Cardiac septum (tissue), 1 donor: ENCODE measurements at regions not wholly inside any gene's neighbourhood (a gene's known extent, or its start where the extent isn't known, plus 50 kb on each side); places are given as distances from the start of the nearest gene placed in this dataset.

Source experiments
- DNase-seq: peaks from one replicate; pipeline ENCODE4 v3.0.0-alpha.2; 2020; ENCODE audit warnings: low spot score
- intact Hi-C: fragments of 100-400 bp; cut with DNase I; formaldehyde crosslinking; loops from one replicate; pipeline ENCODE4 v1.14.0; 2022
- donor health status: DM: no; HTN: no; CAD: no.

DNA sequence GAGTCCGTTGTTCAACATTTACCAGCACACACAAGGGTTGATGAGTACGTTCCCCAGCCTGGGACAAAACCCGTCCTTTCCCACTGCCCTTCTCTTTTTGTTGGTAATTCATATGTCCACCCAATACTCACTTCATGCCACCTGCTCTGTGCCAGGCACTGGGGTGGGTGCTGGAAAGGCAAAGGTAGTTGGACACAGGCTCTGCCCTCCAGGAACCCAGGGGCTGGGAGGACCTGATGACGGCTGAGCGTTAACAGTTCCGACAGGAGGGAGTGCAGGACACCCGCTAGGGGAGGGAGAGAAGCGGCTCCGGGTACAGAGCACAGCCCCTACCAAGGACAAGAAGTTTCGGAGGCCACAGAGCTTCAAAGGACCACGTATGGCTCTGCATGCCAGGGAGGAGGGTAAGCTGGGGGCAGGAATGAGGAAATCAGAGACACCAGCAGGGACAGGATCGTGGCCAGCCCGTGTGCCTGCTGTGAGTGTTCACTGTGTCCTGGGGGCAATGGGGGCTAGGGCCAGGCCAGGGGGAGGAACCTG is 134.1 kb upstream of the GPC1 start:
- intact Hi-C loops = loop anchor here (5.0 kb wide), 1 partner anchor 51 kb away; no protein-coding TSS in a partner anchor
- DNase-seq = peak; percentile 59

DNA sequence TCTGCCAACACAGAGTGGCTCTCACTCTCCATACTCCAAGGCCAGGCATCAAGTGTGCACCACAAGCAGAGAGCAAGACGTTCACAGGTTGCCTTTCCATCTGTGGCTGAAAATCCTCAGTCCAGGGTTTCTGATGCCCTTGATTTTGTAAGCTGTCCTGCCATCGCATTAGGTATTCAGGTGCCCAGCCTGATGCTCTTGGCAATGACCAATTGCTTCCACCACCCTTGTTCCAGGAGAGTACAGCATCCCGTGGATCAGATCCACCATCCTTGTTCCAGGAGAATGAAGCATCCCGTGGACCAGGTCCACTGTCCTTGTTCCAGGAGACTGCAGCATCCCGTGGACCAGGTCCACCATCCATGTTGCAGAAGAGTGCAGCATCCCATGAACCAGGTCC is 133.4 kb upstream of the GPC1 start:
- peak; percentile 10 for DNase-seq

GRCh38 chr2:240302933-240303595 is 132.4 kb upstream of the GPC1 start:
- peak; percentile 43 for DNase-seq
- intact Hi-C loops = loop anchor here (5.0 kb wide), 1 partner anchor 49 kb away; no protein-coding TSS in a partner anchor

More for the DNA sequence above, 133.4 kb upstream of the GPC1 start:
- intact Hi-C loops = loop anchor here (5.0 kb wide), 1 partner anchor 50 kb away; no protein-coding TSS in a partner anchor

DNA sequence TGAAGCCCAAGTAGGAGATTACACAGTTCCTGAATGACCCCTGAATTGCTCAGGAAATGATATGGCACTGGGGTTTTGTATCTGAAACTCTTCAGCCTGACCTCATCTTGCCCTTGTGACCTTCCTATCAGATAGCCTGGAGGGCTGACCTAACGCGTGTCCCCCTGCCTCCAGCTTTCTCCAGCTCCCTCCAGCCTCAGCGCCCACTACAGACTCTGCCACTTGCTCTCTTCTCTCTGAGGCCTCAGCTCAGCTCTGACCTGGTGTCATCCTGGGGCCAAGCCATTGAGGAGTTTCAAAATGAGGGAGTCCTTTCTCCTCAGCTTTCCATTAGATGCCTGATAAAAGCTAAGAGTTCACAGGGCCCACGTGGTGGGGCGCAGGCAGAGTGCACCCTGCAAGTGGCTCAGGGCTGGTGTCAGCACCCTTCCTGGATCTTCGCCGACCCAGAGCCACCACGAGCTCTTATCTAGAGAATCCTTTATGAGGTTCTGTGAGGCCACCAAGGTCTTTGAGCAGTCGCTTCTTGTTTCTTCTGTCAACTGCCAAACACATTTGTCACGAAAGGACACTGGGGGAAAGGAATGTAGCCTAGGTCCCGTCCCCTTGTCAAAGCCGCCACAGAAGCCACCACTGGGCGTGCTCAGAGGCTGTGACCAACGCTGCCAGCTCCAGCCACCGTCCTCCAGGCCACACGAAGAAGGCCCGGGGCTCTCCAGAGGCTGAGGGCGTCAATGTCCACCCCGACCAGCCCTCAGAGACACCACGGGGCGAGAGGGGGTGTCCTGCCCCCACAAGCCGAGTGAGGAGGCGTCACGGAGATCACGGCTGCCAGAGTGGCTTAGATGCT is 131.3 kb upstream of the GPC1 start:
- intact Hi-C loops = loop anchor here (5.0 kb wide), 1 partner anchor 48 kb away; no protein-coding TSS in a partner anchor
- DNase-seq = peak; percentile 55

DNA sequence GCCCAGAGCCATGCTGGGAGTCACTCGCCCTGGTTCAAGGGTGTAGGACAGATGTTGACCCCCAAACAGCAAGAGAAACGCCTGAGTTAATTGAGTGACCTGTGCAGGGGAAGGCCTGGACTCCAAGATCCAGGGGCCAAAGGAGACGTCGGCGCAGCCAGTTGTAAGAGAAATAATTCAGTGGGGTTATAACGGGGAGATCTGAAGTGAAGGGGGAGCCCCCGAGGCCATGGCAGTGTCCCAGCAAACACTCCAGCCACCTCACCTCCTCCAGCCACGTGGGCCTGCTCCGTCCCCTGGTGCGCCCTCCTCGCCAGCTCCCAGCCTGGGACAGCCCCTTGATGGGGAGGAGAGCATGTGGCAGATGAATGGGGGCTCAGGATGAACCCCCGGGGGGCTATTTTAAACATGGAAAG is 130.7 kb upstream of the GPC1 start:
- intact Hi-C loops = loop anchor here (5.0 kb wide), 1 partner anchor 48 kb away; no protein-coding TSS in a partner anchor
- DNase-seq = peak; percentile 66

DNA sequence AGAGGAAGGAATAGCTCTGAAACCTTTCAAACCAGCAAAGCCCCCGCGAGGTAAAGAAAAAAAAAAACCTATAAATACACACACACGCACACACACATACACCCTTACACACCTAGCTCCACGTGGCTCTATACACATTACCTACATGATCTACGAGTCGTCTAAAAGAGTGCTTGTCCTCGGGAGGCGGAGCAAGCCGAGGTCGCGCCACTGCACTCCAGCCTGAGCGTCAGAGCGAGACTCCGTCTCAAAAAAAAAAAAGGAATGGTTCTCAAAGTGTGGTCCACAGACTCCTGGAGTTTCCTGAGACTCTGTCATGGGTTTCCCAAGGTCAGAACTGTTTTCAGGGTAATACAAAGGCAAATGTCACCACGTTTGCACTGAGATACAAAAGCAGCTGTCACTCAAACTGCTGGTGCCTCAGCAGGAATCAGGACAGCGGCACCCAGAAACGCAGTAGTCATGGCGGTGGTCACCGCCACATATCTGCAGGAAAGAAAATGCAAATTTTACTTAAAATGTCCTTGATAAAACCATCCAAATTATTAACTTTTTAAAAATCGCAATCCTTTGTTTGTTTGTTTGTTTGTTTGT is 130.0 kb upstream of the GPC1 start:
- intact Hi-C loops = no loop called here
- peak; percentile 17 for DNase-seq

DNA sequence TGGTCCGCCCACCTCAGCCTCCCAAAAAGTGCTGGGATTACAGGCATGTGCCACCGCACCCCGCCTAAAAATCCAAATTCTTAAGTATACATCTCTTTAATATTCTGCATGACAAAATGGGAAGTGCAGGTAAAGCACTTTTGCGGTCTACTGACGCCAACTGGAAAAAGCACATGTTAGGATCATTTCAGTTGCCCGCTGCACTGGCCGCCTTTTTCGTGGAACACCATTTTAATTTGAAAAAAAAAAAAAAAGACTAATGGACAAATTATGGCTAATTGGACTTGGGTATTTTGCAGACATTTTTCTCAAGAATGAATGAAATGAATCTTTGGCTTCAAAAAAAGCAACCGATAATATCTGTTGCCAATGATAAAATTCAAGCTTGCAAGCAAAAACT is 129.3 kb upstream of the GPC1 start:
- peak; percentile 33 for DNase-seq

GRCh38 chr2:240308111-240308651 is 127.3 kb upstream of the GPC1 start:
- peak; percentile 70 for DNase-seq
- intact Hi-C loops = no loop called here

More for the DNA sequence above, 129.3 kb upstream of the GPC1 start:
- intact Hi-C loops = no loop called here

GRCh38 chr2:240309214-240309613 is 126.2 kb upstream of the GPC1 start:
- peak; percentile 5 for DNase-seq
- intact Hi-C loops = no loop called here

GRCh38 chr2:240310201-240310600 is 125.3 kb upstream of the GPC1 start:
- peak; percentile 49 for DNase-seq
- intact Hi-C loops = no loop called here

GRCh38 chr2:240310645-240311044 is 124.8 kb upstream of the GPC1 start:
- intact Hi-C loops = no loop called here
- peak; percentile 49 for DNase-seq

- intact Hi-C loops = no loop called here
Observed at GRCh38 chr2:240311821-240312220, 123.6 kb upstream of the GPC1 start.

DNA sequence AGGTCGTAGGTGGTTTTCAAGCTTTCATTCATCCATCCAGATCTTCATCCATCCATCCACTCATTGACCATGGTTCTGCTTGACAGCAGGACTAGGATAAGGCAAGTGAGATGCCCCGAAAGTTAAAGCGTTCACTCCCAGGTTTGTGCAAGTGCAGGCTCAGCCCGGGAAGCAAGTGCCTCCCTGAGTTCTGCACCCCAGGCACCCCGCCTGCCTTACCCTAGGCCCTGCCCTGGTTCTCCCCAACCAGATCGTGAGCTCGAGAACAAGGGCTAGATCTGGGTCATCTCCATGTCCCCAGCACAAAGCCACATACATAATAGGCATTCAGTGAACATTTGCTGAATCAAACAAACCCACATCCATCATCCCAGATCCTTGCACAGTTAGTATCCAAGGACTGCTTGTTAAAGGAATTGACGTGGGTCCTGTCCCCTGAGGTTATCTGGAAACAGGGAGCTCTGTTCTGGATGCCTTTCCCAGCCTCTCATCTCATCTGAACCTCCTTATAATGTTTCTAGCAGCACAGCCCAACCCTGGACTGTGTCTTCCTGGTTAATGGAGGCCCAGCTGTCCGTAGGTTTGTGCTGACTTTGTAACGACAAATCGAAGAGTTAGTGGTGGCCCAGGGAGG is 116.1 kb upstream of the GPC1 start:
- DNase-seq = peak; percentile 70
- intact Hi-C loops = no loop called here

More at GRCh38 chr2:240311821-240312220, 123.6 kb upstream of the GPC1 start:
- DNase-seq = no peak

DNA sequence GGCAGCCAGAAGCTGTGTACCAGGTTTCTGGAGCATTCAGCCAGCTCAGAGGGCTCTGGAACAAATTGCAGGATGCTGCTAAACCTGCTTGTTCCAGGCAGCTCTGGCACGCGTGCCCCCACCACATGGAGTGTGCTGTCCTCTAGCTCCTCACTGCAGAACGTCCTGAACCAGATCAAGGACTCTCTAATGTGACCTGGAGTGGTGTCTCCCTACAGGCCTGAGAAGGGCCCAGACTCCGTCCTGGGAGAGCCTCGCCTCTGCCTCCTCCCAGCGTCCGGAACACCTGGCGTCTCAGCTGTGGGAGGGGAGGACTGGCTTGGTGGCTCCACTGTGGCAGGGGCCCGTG is 115.6 kb upstream of the GPC1 start:
- intact Hi-C loops = no loop called here
- DNase-seq = peak; percentile 33

DNA sequence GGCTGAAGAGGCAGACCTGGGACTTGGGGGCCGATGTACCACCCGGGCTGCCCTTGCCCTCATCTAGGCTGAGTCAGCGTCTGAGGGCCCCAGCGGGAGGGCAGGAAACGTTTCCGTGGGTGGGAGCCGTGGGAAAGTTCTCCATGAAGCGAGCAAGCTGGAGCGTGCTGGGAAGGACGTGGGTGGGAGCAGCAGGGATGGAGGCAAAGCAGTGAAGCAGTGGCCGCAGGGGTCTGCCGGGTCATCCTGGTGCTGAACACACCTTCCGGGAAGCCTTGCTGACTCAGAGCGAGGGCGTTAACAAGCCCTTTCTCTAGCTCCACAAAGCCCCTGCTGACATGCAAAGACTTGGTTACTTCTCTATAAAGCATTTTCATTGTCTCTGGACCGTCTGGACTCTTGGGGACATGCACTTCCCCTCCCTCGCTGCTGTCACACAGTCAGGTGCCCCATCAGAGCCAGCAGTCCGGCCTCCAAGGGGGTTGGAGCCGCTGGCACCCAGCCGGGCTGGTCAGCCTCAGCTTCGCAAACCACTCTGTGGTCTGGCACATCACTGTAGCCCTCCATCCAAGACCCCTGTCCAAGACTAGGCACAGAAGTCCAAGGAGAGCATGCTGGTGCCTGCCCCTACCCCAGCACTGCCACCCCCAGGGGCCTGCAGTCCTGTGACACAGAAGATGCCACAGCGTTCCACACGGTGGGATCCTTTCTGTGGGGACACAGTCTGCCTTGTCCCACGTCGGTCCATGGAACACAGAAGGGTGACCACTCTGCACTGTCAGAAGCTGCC is 115.1 kb upstream of the GPC1 start:
- peak; percentile 74 for DNase-seq
- intact Hi-C loops = no loop called here

DNA sequence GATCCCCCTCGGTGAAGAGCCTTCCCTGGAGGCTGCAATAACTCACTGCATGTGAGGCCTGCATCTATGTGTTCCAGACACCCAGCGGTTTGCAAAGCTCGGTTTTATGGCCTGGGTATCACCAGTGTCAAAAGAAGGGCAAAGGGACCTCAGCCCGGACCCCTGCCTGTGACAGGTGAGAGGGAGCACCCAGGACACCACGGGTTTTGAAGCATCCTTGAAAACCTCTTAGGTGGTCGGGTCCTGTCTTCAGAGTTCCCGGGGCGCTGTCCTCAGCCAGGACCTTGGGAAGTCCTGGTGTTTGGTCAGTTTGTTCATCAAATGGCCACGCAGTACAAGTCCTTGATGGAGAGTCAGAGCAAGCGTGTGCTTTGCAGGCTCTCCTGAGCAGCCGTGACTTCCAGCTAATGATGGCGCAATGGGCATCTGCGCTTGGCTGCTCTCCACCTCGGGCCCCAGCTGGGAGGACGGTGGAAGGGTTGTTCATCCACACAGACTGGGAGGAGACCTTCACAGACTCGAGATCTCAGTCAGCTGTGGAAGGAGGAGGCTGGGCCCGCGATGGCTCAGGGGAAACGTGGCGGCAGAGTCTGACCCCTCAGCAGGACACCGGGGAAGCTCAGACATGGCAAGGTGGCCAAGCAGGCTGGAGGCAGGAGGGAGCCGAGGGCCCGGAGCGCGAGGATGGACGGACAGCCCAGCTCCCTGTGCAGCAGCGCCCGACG is 113.1 kb upstream of the GPC1 start:
- peak; percentile 72 for DNase-seq
- intact Hi-C loops = no loop called here

DNA sequence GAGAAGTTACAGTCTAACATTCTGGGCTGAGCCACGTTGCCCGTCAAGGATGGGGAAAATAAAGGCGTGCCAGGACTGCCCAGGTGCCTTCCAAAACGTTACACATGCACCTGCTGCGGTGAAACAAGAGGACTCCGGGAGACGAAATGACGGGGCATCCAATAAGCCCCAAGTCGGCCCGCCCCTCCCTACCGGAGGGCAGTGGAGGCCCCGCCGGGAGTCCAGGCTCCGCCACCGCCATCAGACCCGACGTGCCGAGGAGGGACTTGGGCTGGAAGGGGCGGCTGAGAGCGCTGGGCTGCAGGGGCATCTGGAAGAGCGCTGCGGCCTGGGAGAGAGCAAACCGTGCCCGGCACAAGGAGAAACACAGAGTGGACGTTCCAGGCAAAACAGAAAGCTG is 112.5 kb upstream of the GPC1 start:
- DNase-seq = no peak
- intact Hi-C loops = no loop called here
